ENCODE measurements at regions not wholly inside any gene's neighbourhood (a gene's known extent, or its start where the extent isn't known, plus 50 kb on each side); places are given as distances from the start of the nearest gene placed in this dataset.

GRCh38 chr13:88586263-88586662 is 915.1 kb downstream of the SLITRK5 start:
- no peak for DNase-seq (ENCODE audit: low read depth in 2 of 2)

GRCh38 chr13:88590574-88590973 is 919.4 kb downstream of the SLITRK5 start:
- DNase-seq (ENCODE audit: low read depth in 2 of 2): no peak

GRCh38 chr13:88592105-88592504 is 920.9 kb downstream of the SLITRK5 start:
- no peak for DNase-seq (ENCODE audit: low read depth in 2 of 2)

GRCh38 chr13:88601949-88602348 is 930.8 kb downstream of the SLITRK5 start:
- DNase-seq (ENCODE audit: low read depth in 2 of 2): no peak

DNA sequence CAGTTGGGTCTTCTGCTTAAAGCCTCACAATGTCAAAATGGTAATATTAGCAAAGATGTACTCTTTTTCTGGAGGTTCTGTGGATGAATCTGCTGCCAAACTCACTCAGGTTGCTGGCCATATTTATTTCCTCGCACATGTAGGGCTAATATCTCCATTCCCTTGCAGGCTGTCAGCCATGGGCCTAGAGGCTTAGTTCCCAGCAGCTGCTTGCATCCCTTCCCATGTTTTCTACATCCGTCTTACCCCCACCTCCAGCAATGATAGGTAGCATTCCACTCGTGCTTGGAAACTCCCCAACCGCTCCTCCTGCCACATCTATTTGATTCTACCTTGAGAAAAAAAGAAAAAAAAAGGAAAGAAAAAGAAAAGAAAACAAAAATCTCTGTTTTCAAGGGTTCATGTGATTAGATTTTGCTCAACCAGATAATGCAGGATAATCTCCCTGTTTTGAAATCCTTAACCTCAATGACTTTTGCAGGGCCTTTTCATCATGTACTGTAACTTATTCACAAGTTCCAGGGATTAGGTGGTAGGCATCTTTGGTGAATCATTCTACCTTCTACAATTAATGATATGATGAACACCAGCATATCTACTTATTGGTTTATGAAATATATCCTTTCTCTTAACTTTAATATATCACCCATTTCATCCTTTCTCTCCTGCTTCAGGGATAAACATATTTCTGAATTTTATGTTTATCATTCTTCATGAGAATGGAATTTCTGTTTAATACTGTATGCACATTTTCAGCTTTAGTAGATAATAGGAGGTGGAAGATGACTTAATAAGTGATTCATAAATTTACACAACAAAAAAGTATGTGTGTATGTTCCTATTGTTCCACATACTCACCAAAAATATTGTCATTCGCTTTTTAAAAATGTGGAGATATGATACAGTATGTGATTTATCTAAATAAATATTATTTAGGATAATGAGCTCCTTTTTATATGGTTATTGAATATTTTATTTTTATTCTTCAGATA is 931.9 kb downstream of the SLITRK5 start:
- DNase-seq (ENCODE audit: low read depth in 2 of 2): no peak

- DNase-seq (ENCODE audit: low read depth in 2 of 2): no peak
These were observed 946.0 kb downstream of the SLITRK5 start for GRCh38 chr13:88617176-88617575.

GRCh38 chr13:88622362-88622973 is 951.3 kb downstream of the SLITRK5 start:
- DNase-seq (ENCODE audit: low read depth in 2 of 2): peak; percentile 1

- DNase-seq (ENCODE audit: low read depth in 2 of 2): no peak
These were observed 952.0 kb downstream of the SLITRK5 start for GRCh38 chr13:88623150-88623549.

DNA sequence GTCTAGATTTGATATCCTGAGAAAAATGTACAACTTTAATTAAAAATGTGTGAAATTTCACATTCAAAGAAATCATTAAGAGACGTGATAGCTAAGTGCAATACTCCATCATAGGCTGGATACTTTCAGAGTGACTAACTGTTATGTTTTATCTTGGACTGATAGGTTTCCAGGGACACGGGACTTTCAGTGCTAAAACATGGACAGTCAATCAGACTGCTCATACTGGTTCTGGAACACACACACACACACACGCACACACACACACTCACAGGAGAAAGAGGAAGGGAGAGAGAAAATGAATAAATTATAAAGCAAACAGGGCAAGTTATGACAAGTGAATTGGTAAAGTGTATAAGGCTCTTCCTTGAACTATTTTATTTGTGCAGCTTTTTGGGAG is 955.9 kb downstream of the SLITRK5 start:
- DNase-seq (ENCODE audit: low read depth in 2 of 2): no peak

DNA sequence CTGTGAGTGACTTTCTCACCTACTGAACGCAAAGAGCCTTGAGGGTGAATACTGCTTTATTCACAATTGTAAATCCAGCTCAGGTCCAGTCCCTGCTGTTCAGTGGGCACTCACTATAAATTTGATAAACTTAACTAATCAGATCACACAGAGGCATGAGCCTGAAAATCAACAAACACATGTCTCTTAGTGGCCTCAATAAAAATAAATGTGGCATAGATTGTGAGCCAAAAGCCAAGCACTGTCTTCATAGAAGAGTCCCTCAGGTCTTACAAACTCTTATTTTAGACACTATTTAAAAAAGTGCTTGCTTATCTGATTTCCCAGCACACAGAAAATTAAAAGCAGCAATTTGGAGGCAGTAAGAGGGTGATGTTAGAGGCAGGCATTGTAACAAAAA is 957.7 kb downstream of the SLITRK5 start:
- no peak for DNase-seq (ENCODE audit: low read depth in 2 of 2)

- no peak for DNase-seq (ENCODE audit: low read depth in 2 of 2)
These were observed 966.8 kb downstream of the SLITRK5 start for GRCh38 chr13:88637935-88638334.

- DNase-seq (ENCODE audit: low read depth in 2 of 2): no peak
These were observed 972.1 kb downstream of the SLITRK5 start for GRCh38 chr13:88643233-88643632.

DNA sequence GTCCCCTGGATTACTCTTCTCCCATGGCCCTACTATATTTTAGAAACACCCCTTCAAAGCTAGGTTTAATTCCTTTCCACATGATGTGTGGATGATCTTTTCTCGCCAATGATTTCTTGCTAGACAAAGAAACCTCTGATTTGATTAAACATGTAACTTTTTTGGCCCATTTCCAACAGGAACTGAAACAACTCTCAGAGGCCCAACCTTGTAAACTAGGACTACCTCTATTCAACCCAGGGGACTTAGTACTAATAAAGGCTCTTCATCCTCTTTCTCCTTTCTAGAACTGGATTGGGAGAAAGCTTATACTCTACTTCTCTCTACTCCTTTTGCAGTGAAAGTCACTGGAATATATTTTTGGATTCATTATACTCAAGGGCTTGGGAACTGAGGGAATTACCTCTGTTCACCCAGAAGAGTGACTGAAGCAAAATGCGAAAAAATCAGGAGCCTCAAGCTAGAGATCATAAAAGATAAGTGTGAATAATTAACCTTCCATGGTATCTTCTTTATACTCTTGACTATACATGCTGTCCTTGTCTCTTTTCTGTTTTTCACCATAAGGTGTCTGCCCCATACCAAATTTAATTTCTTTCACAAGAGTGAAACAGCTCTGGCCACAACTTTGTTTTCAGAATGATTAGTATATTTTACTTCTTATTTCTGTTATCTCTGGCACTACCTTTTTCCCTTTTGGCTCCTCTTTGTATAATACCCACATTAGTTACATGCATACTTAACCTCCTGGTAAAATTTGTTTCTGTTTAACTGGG is 977.6 kb downstream of the SLITRK5 start:
- DNase-seq (ENCODE audit: low read depth in 2 of 2): no peak

GRCh38 chr13:88649855-88650254 is 978.7 kb downstream of the SLITRK5 start:
- no peak for DNase-seq (ENCODE audit: low read depth in 2 of 2)

DNA sequence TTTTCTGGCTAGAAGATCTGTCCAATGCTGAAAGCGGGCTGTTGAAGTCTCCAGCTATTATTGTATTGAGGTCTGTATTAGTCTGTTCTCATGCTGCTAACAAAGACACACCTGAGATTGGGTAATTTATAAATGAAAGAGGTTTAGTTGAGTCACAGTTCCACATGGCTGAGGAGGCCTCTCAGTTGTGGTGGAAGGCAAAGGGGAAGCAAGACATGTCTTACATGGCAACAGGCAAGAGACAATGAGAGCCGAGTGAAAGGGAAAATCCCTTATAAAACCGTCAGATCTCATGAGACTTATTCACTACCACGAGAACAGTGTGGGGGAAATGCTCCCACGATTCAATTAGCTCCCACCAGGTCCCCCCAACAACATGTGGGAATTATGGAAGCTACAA is 980.4 kb downstream of the SLITRK5 start:
- DNase-seq (ENCODE audit: low read depth in 2 of 2): no peak

- no peak for DNase-seq (ENCODE audit: low read depth in 2 of 2)
These were observed 985.6 kb downstream of the SLITRK5 start for GRCh38 chr13:88656751-88657150.

GRCh38 chr13:88670509-88670908 is 999.3 kb downstream of the SLITRK5 start:
- no peak for DNase-seq (ENCODE audit: low read depth in 2 of 2)

DNA sequence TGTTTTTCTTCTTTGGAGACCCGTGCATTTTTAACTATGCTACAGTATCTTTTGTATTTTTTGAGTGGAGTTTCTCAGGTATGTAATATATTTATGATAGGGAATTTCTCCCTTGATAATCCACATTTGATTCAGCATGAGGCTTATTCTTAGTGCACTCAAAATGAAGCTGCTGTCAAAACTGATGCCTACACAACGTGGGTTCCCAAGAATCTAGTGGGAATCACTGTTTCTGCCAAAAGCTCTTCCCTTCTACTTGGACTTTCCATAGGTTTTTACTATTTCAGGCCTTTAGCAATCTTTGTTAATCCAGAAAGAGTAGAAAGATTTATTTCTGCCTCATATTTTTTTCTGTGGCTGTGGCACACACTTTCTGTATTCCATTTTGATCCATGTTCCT is 1003.7 kb downstream of the SLITRK5 start:
- no peak for DNase-seq (ENCODE audit: low read depth in 2 of 2)

- no peak for DNase-seq (ENCODE audit: low read depth in 2 of 2)
These were observed 1004.3 kb downstream of the SLITRK5 start for GRCh38 chr13:88675347-88675996.

DNA sequence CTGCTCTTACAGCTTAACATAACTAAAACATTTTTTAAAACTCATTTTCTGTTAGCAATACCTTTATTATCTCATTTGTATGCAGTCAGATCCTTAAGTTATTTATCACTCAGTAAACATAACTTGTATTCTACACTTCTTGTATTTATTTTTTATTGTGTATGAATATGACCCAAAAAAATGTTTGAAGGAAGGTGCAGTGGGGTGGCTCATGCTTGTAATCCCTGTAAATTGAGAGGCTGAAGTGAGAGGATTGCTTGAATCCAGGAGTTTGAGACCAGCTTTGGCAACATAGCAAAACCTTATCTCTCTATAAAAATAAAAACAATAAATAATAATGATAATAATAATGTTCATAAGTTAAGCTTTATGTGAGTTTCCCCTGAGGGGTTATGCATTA is 1004.8 kb downstream of the SLITRK5 start:
- no peak for DNase-seq (ENCODE audit: low read depth in 2 of 2)

GRCh38 chr13:88685459-88685858 is 1014.3 kb downstream of the SLITRK5 start:
- DNase-seq (ENCODE audit: low read depth in 2 of 2): no peak

DNA sequence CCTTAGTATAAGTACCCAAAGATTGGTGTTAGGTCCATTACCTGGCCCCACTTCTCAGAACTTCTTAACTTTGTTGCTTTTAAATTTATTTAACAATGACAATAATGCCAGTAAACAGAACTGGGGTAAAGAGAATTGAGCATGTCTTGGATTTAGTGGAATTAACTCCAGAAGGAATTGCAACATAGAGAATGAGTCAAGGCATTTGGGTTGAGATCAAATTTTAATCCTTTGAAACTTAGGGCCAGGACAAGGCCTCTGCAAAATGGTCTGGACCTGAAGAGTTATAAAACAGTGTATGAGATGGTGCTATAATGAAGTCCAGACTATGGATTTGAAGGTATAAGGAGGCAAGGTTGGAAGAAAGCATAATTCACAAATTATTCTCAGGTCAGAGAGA is 1030.4 kb downstream of the SLITRK5 start:
- DNase-seq (ENCODE audit: low read depth in 2 of 2): no peak
